ENCODE measurements at regions not wholly inside any gene's neighbourhood (a gene's known extent, or its start where the extent isn't known, plus 50 kb on each side); places are given as distances from the start of the nearest gene placed in this dataset.

DNA sequence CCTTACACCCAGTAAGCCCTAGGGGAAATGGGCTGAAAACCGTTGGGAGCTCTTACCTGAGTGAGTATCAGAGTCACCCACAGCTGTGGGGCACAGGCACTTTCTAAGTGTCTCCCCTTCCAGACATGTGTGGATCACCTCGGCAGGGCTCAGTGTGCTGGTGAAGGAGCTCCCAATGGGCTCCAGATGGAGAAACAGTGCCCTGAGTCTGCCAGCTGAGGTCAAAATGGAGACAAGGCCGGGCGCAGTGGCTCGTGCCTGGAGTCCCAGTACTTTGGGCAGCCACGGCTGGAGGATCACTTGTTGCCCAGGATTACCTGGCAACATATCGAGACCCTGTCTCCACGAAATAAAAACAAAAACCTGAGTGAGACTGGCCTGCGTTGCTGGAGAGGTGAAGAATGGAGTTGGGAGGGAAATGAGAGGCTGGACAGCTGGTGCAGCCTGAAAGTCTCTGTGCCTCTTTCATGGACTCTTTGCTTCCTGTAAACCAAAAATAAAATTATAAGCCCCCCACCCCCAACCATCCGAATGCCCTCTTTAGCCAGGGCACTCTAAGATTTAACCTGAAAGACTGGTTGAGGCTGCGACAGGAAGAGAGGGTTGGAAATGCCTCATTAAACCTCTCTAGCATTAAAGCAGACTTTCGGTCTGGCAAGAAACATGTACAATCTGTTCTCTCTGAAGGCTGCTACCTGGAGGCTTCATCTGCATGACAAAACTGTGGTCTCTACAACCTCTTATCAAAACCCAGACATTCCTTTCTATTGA lies 111.8 kb downstream of the SNX19 start:
- no peak for DNase-seq (ENCODE audit: low spot score)

DNA sequence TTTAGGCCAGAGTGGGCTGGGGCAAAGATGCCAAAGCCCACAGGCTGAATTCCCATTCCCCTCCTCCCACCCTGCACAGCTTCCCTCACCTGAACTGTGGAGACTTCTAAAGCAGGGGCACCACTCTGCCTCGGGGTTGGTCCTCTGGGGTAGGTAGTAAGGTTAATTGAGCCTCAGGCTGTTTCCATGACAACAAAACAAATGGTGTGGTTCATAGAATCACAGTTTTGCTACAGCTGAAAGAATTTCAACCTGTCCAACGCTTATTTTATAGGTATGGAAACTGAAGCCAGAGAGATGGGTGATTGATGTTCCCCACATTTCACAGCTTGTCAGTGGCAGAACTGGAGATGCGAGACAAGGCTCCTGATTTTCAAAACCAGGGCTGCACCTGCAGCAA lies 109.5 kb downstream of the SNX19 start:
- DNase-seq (ENCODE audit: low spot score) = no peak

DNA sequence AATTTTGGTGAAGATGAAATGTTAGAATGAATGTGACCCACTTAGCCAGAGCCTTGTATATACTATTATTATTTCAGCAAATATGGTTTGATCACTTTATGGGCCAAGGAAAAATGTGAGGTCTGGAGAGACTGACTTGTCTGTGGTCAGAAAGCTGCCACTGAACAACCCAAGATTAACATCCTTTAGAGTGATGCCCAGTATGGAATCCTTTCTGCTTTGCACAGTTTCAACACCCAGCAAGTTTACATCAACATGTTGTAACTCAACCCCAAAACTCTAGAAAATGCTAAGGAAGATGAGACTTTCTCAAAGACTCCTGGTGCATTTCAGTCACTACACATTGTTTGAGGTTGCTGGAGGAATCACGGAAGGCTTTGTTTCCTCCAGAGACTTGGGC lies 107.7 kb downstream of the SNX19 start:
- DNase-seq (ENCODE audit: low spot score) = peak; percentile 28

DNA sequence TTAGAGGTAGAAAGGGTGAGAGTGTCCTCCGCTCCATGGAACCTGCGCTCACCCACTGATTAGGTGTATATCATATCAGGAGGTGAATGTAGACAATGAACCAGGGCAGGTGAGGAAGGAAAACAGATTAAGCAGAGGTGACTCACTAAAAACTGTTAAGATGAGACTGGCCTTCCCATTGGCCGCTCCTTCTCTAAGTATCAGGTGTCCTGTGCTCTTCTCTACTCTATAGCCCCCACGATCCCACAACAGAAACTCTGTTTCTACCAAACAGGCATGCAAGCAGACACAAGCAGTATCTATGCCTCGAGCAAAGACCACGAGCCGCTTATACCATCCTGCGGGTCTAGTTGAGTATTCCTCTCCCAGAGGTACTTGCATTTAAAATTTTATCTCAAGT lies 103.1 kb downstream of the SNX19 start:
- no peak for DNase-seq (ENCODE audit: low spot score)

DNA sequence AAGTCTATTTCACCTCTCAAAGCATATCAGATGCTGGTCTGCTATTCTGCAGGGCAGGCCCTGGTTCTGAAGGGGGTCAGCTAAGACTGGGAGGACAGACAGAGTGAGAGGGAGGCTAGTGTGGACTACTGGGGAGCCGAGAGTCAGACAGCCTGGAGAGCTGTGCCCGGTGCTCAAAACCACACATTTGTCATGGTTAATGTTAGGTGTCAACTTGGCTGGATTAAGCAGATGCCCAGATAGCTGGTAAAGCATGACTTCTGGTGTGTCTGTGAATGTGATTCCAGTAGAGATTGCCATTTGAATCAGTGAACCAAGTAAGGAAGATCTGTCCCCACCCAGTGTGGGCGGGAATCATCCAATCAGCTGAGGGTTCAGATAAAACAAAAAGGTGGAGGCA lies 102.6 kb downstream of the SNX19 start:
- no peak for DNase-seq (ENCODE audit: low spot score)

DNA sequence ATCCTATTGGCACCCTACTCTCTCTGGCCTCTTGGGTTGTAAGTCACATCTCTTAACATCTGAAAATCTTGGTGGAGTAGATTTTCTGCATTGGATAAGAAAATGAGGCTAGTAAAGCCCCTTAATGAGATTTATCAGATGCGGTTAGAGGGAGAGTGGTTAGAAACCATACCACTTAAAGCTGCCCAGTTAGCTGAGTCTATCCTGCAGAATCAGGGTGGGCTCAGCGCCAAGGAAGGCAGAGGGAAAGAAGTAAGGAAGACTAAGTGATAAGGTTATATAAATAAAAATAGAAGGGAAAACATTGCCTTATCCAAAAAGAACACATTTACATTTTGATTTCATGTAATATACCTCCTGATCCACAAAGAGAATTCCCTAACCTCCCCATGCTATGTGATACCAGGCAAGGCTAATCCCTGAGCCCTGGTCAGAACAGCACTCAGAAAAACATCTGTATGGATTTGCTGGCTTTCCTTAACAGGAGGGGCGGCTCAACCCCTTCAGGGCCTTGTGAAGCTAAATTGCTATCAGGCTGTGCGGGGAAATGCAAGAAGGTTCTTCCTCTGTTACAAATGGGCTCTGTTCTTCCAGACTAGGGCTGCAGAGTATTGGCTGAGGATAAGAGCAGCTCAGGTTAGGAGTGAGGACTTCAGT lies 101.7 kb downstream of the SNX19 start:
- DNase-seq (ENCODE audit: low spot score) = no peak

DNA sequence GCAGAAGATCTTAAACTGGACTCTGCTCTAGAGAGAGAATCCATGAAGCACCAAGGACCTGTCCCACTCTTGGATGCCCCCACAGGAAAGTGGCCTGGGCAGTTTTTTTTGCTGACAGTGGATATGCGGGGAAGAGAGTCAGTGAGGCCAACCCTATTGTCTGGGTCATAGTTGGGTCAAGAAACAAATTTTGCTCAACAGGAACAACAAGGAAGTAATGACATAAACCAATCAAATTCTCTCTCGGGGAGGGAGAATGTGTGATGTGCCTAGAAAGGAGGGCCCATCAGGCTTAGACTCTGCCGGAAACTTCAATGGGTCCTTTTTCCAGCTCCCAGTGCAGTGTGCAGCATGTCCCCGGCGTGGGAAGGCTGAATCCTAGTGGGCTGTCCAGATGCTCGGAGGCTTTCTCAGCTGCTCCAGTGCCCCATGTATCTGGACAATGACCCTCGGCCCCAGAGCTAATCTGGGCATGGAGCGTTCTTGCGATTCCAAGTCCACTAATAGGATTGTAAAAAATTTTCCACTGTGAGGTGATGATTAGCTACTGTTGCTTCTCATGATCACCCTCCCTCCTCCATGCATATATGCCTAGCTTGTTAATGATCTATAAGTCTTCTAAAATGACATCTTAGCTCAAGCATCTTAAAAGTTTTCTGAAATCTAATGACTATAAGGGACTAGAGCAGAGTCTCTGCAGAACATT lies 101.0 kb downstream of the SNX19 start:
- DNase-seq (ENCODE audit: low spot score) = no peak

DNA sequence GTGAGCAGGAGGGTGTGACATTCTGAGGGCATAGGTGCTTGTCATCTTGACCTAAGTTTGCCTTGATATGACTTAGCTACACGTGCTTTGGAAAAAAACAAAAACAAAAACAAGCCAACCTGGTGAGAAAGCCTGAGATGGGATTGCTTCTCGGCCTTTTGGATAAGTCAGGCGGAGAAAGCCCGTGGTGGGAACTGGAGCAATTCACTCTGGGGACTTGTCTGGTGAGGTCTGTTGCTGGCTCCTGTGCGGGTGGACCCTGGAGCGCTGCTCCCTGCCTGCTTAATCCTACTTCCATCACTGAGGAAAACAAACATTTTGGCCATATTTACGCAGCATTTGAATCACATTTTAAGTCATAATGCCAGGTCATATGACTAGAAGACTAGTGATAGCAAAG lies 100.3 kb downstream of the SNX19 start:
- no peak for DNase-seq (ENCODE audit: low spot score)

DNA sequence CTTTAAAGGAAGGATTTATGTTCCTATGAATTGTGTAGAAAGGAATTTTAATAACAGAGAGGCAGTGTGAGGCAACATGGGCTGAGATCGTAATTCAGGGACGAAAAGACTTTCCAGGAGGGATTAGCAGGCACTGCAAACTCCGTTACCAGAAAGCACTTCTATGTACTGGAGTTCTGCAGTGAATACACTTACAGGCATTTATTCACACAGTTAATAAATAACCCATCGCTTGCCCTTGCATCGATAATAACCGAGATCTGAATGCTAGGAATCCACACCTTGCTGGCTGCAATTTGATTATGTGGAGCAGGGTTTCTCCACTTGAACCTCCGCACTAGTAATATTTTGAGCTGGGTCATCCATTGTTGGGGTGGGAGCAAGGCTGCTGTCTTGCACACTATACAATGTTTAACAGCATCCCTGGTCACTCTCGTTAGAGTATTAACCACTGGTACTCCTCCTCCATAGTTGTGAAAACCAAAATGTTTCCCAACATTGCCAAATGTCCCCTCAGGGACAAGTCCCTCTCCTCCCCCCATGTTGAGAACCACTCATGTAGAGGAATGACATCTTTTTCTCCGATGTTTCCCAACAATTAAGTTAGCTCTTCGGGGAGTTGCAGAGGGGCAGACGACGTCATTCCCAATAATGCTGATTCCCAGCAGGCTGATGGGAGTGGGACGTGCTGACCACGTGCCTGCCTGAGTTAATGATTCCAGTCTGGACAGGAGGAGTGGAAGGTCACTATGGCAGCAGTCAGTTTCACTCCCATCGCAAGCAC lies 99.5 kb downstream of the SNX19 start:
- peak; percentile 40 for DNase-seq (ENCODE audit: low spot score)

DNA sequence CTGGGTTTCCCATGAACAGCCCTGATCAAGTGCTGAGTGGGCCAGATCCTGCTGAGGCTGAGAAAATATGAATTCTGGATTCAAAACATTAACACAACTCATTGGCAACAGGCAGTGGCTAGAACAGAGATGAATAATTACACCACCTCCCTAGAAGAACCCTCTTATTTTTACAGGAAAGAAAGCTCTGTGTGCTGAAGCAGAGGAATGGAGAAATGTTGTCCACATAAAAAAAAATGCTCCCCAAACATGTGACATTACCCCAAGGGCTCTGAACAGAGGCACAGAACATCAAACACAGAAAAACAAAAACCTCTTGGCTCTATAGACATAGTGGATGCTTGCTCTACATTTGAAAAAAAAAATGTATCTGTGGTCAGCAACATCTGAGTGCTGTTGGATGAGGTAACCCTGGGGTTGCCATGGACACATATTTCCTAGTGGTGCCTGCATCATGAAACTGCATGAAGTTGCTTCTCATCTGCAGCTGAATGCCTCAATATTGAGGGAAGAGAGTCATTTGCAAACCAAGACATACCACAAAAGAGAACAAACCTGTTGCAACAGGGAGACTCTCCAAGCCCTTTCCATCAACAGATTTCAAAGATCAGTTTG lies 98.8 kb downstream of the SNX19 start:
- DNase-seq (ENCODE audit: low spot score) = peak; percentile 53

DNA sequence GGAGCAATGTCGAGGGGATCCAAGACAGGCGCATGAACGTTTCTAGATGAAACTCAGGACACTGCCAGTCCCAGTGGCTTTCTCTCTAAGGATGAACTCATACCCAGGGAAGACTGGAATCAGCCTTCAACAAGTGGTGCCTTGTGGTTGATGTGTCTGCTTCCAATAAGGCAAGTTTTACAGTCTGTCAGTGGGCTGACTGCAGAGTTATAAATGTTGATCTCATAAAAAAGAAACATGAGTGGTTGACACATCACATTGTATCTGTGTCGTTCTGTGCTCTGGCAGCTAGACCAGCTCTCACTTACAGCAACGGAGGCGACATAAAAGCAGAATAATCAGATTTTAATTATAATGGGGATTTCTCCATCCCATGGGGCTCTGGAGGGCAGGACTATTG lies 96.7 kb downstream of the SNX19 start:
- DNase-seq (ENCODE audit: low spot score) = no peak
